ENCODE measurements at regions not wholly inside any gene's neighbourhood (a gene's known extent, or its start where the extent isn't known, plus 50 kb on each side); places are given as distances from the start of the nearest gene placed in this dataset.

GRCh38 chr5:14006823-14007520, 62.5 kb upstream of the DNAH5 start:
- TF ChIP-seq CTCF (IDR thresholded peaks at IDR 0.05): no peak
- no peak for TF ChIP-seq POLR2A (IDR thresholded peaks at IDR 0.05)

All from thyroid gland (tissue), 4 donors.